Neural progenitor cell (in vitro differentiated cells): ENCODE measurements at regions not wholly inside any gene's neighbourhood (a gene's known extent, or its start where the extent isn't known, plus 50 kb on each side); places are given as distances from the start of the nearest gene placed in this dataset.

Source experiments
- DNase-seq: peaks from one replicate; pipeline ENCODE4 v3.0.0-alpha.2; 2016; ENCODE audit warnings: low spot score
- H2AFZ ChIP-seq: fragments of 200-600 bp; sonication (generic); replicated peaks from 2 replicates; pipeline ENCODE4 v1.6.1; 2016; ENCODE audit warnings: antibody characterized with exemption
- H3F3A ChIP-seq: fragments of 200-600 bp; sonication (generic); 2 replicates; pipeline ENCODE4 v1.6.1; 2016; ENCODE audit warnings: antibody characterized with exemption, low read depth
- H3K27ac ChIP-seq: fragments of 200-600 bp; sonication (generic); 2 replicates; pipeline ENCODE4 v1.5.1; 2016; ENCODE audit warnings: mild to moderate bottlenecking
- H3K27me3 ChIP-seq: fragments of 200-600 bp; sonication (generic); 2 replicates; pipeline ENCODE4 v1.6.1; 2016; ENCODE audit warnings: mild to moderate bottlenecking, moderate library complexity
- H3K36me3 ChIP-seq: fragments of 200-600 bp; sonication (generic); 2 replicates; pipeline ENCODE4 v1.5.1; 2016
- H3K4me1 ChIP-seq: fragments of 200-600 bp; sonication (generic); 2 replicates; pipeline ENCODE4 v1.6.1; 2016; ENCODE audit warnings: mixed run types
- H3K4me2 ChIP-seq: fragments of 200-600 bp; sonication (generic); 2 replicates; pipeline ENCODE4 v1.6.1; 2016
- H3K4me3 ChIP-seq: fragments of 200-600 bp; sonication (generic); 2 replicates; pipeline ENCODE4 v1.5.1; 2016
- H3K79me2 ChIP-seq: fragments of 200-600 bp; sonication (generic); 2 replicates; pipeline ENCODE4 v1.6.1; 2016; ENCODE audit warnings: low read depth
- H3K9ac ChIP-seq: fragments of 200-600 bp; sonication (generic); 2 replicates; pipeline ENCODE4 v1.6.1; 2016
- H3K9me3 ChIP-seq: fragments of 200-600 bp; sonication (generic); 2 replicates; pipeline ENCODE4 v1.5.1; 2016; ENCODE audit warnings: low read depth
- H4K20me1 ChIP-seq: fragments of 200-600 bp; sonication (generic); 2 replicates; pipeline ENCODE4 v1.6.1; 2016; ENCODE audit warnings: low read depth
- H3K27ac Mint-ChIP-seq: 3 replicates; pipeline ENCODE4 v1.8.0; 2021; ENCODE audit warnings: mixed read lengths
- H3K27me3 Mint-ChIP-seq: 2 replicates; pipeline ENCODE4 v1.8.0; 2022; ENCODE audit warnings: low read depth, mild to moderate bottlenecking, inconsistent platforms, moderate library complexity, mixed read lengths; ENCODE audit not compliant: insufficient read depth
- H3K36me3 Mint-ChIP-seq: 3 replicates; pipeline ENCODE4 v1.8.0; 2021; ENCODE audit warnings: mixed read lengths
- H3K4me1 Mint-ChIP-seq: 3 replicates; pipeline ENCODE4 v1.8.0; 2021; ENCODE audit warnings: mixed read lengths
- H3K4me3 Mint-ChIP-seq: 3 replicates; pipeline ENCODE4 v1.8.0; 2021; ENCODE audit warnings: mild to moderate bottlenecking, moderate library complexity, mixed read lengths
- H3K9me3 Mint-ChIP-seq: 3 replicates; pipeline ENCODE4 v1.8.0; 2020; ENCODE audit warnings: mixed read lengths
- EZH2 ChIP-seq: fragments of 200-600 bp; sonication (generic); IDR thresholded peaks from 2 replicates; pipeline ENCODE4 v1.6.1; 2017; ENCODE audit warnings: antibody characterized with exemption, mild to moderate bottlenecking, moderate library complexity
- EZH2phosphoT487 ChIP-seq: fragments of 200-600 bp; sonication (generic); IDR thresholded peaks from 2 replicates; pipeline ENCODE4 v1.6.1; 2017; ENCODE audit warnings: antibody characterized with exemption
- TF ChIP-seq, protein P1 (sequence below): fragments of 200-600 bp; sonication (generic); IDR thresholded peaks from 2 replicates; pipeline ENCODE4 v1.5.1; 2017; ENCODE audit warnings: antibody characterized with exemption, mild to moderate bottlenecking

GRCh38 chr16:51543971-51544370, 392.9 kb upstream of the SALL1 start:
- Mint-ChIP-seq H3K9me3 (peaks cover 2% of the 10 kb centered on the region), H3K4me1 (peaks cover 65% of the 10 kb centered on the region), H3K27me3 (peaks cover 6% of the 10 kb centered on the region), H3K36me3 (no peaks in the 10 kb centered on the region), H3K27ac (peak overlapping the region; percentile 89), H3K4me3 (peak overlapping the region; percentile 67)
- Histone ChIP-seq H3K79me2 (no peaks in the 10 kb centered on the region), H2AFZ (no peak overlapping the region), H3K36me3 (no peaks in the 10 kb centered on the region), H3K27me3 (no peaks in the 10 kb centered on the region), H3F3A (peaks cover 38% of the 10 kb centered on the region), H3K9me3 (no peaks in the 10 kb centered on the region), H3K4me3 (no peak overlapping the region), H3K4me2 (peak overlapping the region; percentile 71), H3K4me1 (peaks cover 66% of the 10 kb centered on the region), H3K9ac (no peak overlapping the region), H3K27ac (peak overlapping the region; percentile 93), H4K20me1 (no peaks in the 10 kb centered on the region)
- peak; percentile 42 for DNase-seq
- TF ChIP-seq EZH2 (no peak), EZH2phosphoT487 (no peak)
- TF ChIP-seq, protein P1, sequence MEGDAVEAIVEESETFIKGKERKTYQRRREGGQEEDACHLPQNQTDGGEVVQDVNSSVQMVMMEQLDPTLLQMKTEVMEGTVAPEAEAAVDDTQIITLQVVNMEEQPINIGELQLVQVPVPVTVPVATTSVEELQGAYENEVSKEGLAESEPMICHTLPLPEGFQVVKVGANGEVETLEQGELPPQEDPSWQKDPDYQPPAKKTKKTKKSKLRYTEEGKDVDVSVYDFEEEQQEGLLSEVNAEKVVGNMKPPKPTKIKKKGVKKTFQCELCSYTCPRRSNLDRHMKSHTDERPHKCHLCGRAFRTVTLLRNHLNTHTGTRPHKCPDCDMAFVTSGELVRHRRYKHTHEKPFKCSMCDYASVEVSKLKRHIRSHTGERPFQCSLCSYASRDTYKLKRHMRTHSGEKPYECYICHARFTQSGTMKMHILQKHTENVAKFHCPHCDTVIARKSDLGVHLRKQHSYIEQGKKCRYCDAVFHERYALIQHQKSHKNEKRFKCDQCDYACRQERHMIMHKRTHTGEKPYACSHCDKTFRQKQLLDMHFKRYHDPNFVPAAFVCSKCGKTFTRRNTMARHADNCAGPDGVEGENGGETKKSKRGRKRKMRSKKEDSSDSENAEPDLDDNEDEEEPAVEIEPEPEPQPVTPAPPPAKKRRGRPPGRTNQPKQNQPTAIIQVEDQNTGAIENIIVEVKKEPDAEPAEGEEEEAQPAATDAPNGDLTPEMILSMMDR = no peak

DNA sequence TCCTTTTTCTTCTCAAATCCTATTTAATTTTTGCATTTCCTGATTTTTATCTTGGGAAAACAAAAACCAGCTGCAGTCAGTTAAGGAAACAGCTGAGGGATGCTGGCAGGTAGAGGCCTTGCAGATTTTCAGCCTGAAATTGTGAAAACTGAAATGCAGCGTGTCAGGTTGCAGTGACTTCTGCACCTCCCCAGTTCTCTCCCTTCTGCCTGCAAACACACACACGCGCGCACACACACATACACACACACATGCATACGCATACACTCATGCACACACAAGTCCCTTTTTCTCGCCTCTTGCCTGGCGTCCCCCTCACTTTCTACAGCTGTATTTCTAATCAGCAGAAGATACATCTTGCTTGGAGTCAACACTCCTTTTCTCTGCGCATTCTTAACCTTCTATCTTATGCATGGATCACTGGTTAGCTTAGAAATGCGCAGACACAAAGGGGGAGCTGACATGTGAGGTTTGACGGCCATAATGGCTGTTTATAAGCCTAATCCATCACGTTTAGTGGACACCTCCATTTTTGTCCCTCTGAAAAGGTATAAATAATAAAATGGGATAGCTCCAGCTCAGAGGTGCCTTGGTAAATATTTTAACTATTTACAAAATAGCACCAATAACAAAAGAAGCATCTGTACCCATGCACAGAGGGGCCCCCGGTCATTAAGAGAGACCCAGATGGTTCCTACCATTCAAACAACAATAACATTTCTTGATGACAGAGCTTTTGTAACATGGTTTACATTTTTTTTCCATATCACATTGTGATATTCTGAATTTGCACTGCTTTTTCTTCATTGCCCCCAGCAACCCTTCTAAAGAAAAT, 392.1 kb upstream of the SALL1 start:
- H3K27me3 Mint-ChIP-seq = peaks cover 6% of the 10 kb centered on the region
- peak; percentile 68 for DNase-seq
- Histone ChIP-seq H4K20me1 (no peaks in the 10 kb centered on the region), H3K4me3 (no peak overlapping the region), H3K9ac (no peak overlapping the region), H3K9me3 (no peaks in the 10 kb centered on the region), H3K36me3 (no peaks in the 10 kb centered on the region), H3K4me1 (peaks cover 73% of the 10 kb centered on the region), H3K27ac (peak overlapping the region; percentile 93), H3K4me2 (peak overlapping the region; percentile 71), H2AFZ (no peak overlapping the region), H3K79me2 (no peaks in the 10 kb centered on the region), H3F3A (peaks cover 45% of the 10 kb centered on the region), H3K27me3 (no peaks in the 10 kb centered on the region)
- H3K36me3 Mint-ChIP-seq = no peaks in the 10 kb centered on the region
- peak overlapping the region; percentile 89 for H3K27ac Mint-ChIP-seq
- peaks cover 2% of the 10 kb centered on the region for H3K9me3 Mint-ChIP-seq
- TF ChIP-seq EZH2 (no peak), EZH2phosphoT487 (no peak)
- TF ChIP-seq, protein P1 = no peak
- H3K4me3 Mint-ChIP-seq = no peak overlapping the region
- H3K4me1 Mint-ChIP-seq = peaks cover 72% of the 10 kb centered on the region

DNA sequence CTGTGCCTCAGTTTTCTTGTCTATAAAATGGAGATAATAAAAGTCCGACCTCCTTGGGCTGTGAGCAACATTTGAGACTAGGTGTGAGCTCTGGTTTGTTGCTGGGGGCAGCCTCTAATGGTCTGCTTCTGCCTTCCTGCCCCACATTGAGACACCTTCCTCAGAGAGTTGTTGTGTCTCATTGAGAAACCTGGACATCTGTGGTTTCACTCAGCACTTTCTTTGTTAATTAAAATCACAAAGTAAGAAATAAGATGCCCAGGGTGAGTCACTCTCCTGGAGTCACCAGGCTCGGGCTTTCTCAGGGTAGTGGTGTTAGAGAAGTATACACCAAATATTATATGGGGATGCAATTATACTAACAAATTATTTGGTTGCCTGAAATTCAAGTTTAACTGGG, 389.2 kb upstream of the SALL1 start:
- no peak overlapping the region for H2AFZ ChIP-seq
- peaks cover 7% of the 10 kb centered on the region for H3K27me3 Mint-ChIP-seq
- no peaks in the 10 kb centered on the region for H3K79me2 ChIP-seq
- H3K4me1 Mint-ChIP-seq = peaks cover 80% of the 10 kb centered on the region
- no peak overlapping the region for H3K4me3 Mint-ChIP-seq
- H3K27me3 ChIP-seq = no peaks in the 10 kb centered on the region
- H3K4me3 ChIP-seq = no peak overlapping the region
- no peak overlapping the region for H3K9ac ChIP-seq
- H4K20me1 ChIP-seq = no peaks in the 10 kb centered on the region
- H3K4me1 ChIP-seq = peaks cover 72% of the 10 kb centered on the region
- H3K9me3 Mint-ChIP-seq = no peaks in the 10 kb centered on the region
- H3K36me3 Mint-ChIP-seq = no peaks in the 10 kb centered on the region
- H3K9me3 ChIP-seq = no peaks in the 10 kb centered on the region
- peaks cover 39% of the 10 kb centered on the region for H3F3A ChIP-seq
- H3K4me2 ChIP-seq = no peak overlapping the region
- H3K27ac Mint-ChIP-seq = no peak overlapping the region
- no peak for DNase-seq
- TF ChIP-seq EZH2phosphoT487 = no peak
- no peak for TF ChIP-seq EZH2
- TF ChIP-seq, protein P1 = no peak
- H3K27ac ChIP-seq = no peak overlapping the region
- H3K36me3 ChIP-seq = no peaks in the 10 kb centered on the region
